ENCODE measurements at regions not wholly inside any gene's neighbourhood (a gene's known extent, or its start where the extent isn't known, plus 50 kb on each side); places are given as distances from the start of the nearest gene placed in this dataset.

- BruUV-seq (replicated peaks), result no TSS peak
- H3K27ac ChIP-seq (ENCODE audit: low read length), result no peak overlapping the region
- no peaks in the 10 kb centered on the region for H3K27me3 ChIP-seq (ENCODE audit: control insufficient read depth, insufficient read depth, low read length)
- no peaks in the 10 kb centered on the region for H3K4me1 ChIP-seq (ENCODE audit: control insufficient read depth, insufficient read depth, low read length)
- H3K36me3 ChIP-seq (ENCODE audit: control insufficient read depth, insufficient read depth, low read length), result no peaks in the 10 kb centered on the region
- intact Hi-C loops (cut with micrococcal nuclease; ENCODE audit: unreplicated experiment), result no loop called here
- H3K9me3 ChIP-seq (ENCODE audit: control insufficient read depth, insufficient read depth, low read depth, low read length), result peaks cover 3% of the 10 kb centered on the region; the same call in 1 of the 2 replicates
- in situ Hi-C loops (cut with HindIII; ENCODE audit: low pct_unique_long_range_greater_than_20kb, low sequenced_read_pairs), result no loop called here
- TF ChIP-seq CTCF (IDR thresholded peaks at IDR 0.05) (no peak), REST (IDR thresholded peaks at IDR 0.05; ENCODE audit: insufficient read depth in 1 of 2, low read depth in 2 of 2, low read length in 1 of 2) (no peak), SIN3A (IDR thresholded peaks at IDR 0.05; ENCODE audit: borderline replicate concordance, insufficient read depth, low read depth, low read length) (no peak), POLR2AphosphoS5 (IDR thresholded peaks at IDR 0.05; ENCODE audit: low read depth, low read length) (no peak), TCF7L2 (IDR thresholded peaks at IDR 0.05; ENCODE audit: low read depth, low read length) (no peak)
- POLR2A ChIA-PET, result no interaction called here
- DNase-seq (ENCODE audit: low read depth, low spot score), result no peak
- no peak for ATAC-seq
- CTCF ChIA-PET, result no interaction called here
- no peak overlapping the region for H3K4me3 ChIP-seq (ENCODE audit: low read depth in 2 of 2, low read length in 2 of 2)
Measured at GRCh38 chr2:13660231-13660630, 943.5 kb downstream of the TRIB2 start.

- Histone ChIP-seq H3K36me3 (ENCODE audit: control insufficient read depth, insufficient read depth, low read length) (no peaks in the 10 kb centered on the region), H3K9me3 (ENCODE audit: control insufficient read depth, insufficient read depth, low read depth, low read length) (peaks cover 3% of the 10 kb centered on the region; the same call in 1 of the 2 replicates), H3K4me3 (ENCODE audit: low read depth in 2 of 2, low read length in 2 of 2) (no peak overlapping the region), H3K27me3 (ENCODE audit: control insufficient read depth, insufficient read depth, low read length) (no peaks in the 10 kb centered on the region), H3K4me1 (ENCODE audit: control insufficient read depth, insufficient read depth, low read length) (no peaks in the 10 kb centered on the region), H3K27ac (ENCODE audit: low read length) (no peak overlapping the region)
- ATAC-seq, result no peak
- TF ChIP-seq CTCF (IDR thresholded peaks at IDR 0.05), result no peak
- no peak for TF ChIP-seq SIN3A (IDR thresholded peaks at IDR 0.05; ENCODE audit: borderline replicate concordance, insufficient read depth, low read depth, low read length)
- no peak for TF ChIP-seq REST (IDR thresholded peaks at IDR 0.05; ENCODE audit: insufficient read depth in 1 of 2, low read depth in 2 of 2, low read length in 1 of 2)
- no peak for TF ChIP-seq POLR2AphosphoS5 (IDR thresholded peaks at IDR 0.05; ENCODE audit: low read depth, low read length)
- no peak for TF ChIP-seq TCF7L2 (IDR thresholded peaks at IDR 0.05; ENCODE audit: low read depth, low read length)
- ChIA-PET POLR2A (no interaction called here), CTCF (no interaction called here)
- no TSS peak for BruUV-seq (replicated peaks)
- in situ Hi-C loops (cut with HindIII; ENCODE audit: low pct_unique_long_range_greater_than_20kb, low sequenced_read_pairs) (no loop called here), intact Hi-C loops (cut with micrococcal nuclease; ENCODE audit: unreplicated experiment) (no loop called here)
- no peak for DNase-seq (ENCODE audit: low read depth, low spot score)
Measured at GRCh38 chr2:13662055-13662454, 945.3 kb downstream of the TRIB2 start.

All from Panc1 (cell line).